Uterus (tissue), 3 donors: ENCODE measurements at regions not wholly inside any gene's neighbourhood (a gene's known extent, or its start where the extent isn't known, plus 50 kb on each side); places are given as distances from the start of the nearest gene placed in this dataset.
"Not testable (repeated sequence)": the region's sequence is repeated elsewhere in the genome, so short reads cannot be mapped to it uniquely, and the experiment has no call there.

ENCODE experiments used
- DNase-seq, 2 donors: peaks; one replicate each; pipeline ENCODE4 v3.0.0-alpha.2; 2019 to 2020
- H3K27ac ChIP-seq, 2 donors: fragments of 200-600 bp; sonication (generic); 1 replicate in 1 of 2; 2 replicates in 1 of 2; pipeline ENCODE4 v1.5.1; 2016 to 2018
- H3K27me3 ChIP-seq, 2 donors: fragments of 200-600 bp; sonication (generic); one replicate each; pipeline ENCODE4 v1.5.1; 2018 to 2019; ENCODE audit warnings: control low read depth in 1 of 2
- H3K36me3 ChIP-seq, 2 donors: fragments of 200-600 bp; sonication (generic); one replicate each; pipeline ENCODE4 v1.5.1; 2019; ENCODE audit warnings: control low read depth in 1 of 2
- H3K4me1 ChIP-seq, 2 donors: fragments of 200-600 bp; sonication (generic); one replicate each; pipeline ENCODE4 v1.5.1; 2018 to 2019; ENCODE audit warnings: control low read depth in 1 of 2
- H3K4me3 ChIP-seq, 2 donors: fragments of 200-600 bp; sonication (generic); 1 replicate in 1 of 2; 2 replicates in 1 of 2; pipeline ENCODE4 v1.5.1; 2018 to 2019; ENCODE audit warnings: mild to moderate bottlenecking in 1 of 2
- H3K9me3 ChIP-seq, 2 donors: fragments of 200-600 bp; sonication (generic); one replicate each; pipeline ENCODE4 v1.5.1; 2019; ENCODE audit warnings: control low read depth in 1 of 2
- POLR2A ChIP-seq, 2 donors: fragments of 450-650 bp; IDR thresholded peaks; one replicate each; pipeline ENCODE4 v1.6.1; 2016; ENCODE audit warnings: antibody characterized with exemption in 2 of 2, mild to moderate bottlenecking in 1 of 2, moderate library complexity in 1 of 2
- intact Hi-C: fragments of 100-400 bp; cut with DNase I; formaldehyde crosslinking; loops from one replicate; pipeline ENCODE4 v1.15.1; 2023; ENCODE audit warnings: low total_unique reads
- TF ChIP-seq, protein P1 (sequence below), 4 experiments: fragments of 200-600 bp in 2 of 4; fragments of 450-650 bp in 2 of 4; sonication (generic) in 2 of 4; IDR thresholded peaks; one replicate each; pipeline ENCODE4 v1.5.1; 2016 to 2019; ENCODE audit warnings: antibody characterized with exemption in 4 of 4, mild to moderate bottlenecking in 2 of 4, moderate library complexity in 1 of 4
- donor health status: DM: yes; HTN: yes; CAD: no.

DNA sequence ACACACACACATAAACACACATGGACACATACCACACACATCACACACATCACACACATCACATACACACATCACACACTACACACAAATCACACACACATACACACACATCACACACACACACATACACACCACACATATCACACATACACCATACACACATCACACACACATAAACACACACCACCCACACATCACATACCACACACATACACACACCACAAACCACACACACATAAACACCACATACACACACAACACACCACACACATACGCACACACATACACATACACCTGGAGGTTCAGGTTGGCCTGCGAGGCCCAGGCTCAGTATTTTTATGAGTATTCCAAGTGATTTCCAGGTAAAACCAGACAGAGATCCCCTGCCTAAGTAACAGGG lies 279.5 kb downstream of the FOXL1 start:
- no peaks in the 10 kb centered on the region for H3K27me3 ChIP-seq
- intact Hi-C loops, result no loop called here
- no peaks in the 10 kb centered on the region for H3K9me3 ChIP-seq
- no peak overlapping the region for H3K27ac ChIP-seq
- no peak for TF ChIP-seq POLR2A (IDR thresholded peaks at IDR 0.05)
- TF ChIP-seq, protein P1, sequence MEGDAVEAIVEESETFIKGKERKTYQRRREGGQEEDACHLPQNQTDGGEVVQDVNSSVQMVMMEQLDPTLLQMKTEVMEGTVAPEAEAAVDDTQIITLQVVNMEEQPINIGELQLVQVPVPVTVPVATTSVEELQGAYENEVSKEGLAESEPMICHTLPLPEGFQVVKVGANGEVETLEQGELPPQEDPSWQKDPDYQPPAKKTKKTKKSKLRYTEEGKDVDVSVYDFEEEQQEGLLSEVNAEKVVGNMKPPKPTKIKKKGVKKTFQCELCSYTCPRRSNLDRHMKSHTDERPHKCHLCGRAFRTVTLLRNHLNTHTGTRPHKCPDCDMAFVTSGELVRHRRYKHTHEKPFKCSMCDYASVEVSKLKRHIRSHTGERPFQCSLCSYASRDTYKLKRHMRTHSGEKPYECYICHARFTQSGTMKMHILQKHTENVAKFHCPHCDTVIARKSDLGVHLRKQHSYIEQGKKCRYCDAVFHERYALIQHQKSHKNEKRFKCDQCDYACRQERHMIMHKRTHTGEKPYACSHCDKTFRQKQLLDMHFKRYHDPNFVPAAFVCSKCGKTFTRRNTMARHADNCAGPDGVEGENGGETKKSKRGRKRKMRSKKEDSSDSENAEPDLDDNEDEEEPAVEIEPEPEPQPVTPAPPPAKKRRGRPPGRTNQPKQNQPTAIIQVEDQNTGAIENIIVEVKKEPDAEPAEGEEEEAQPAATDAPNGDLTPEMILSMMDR (IDR thresholded peaks at IDR 0.05), result no peak
- no peaks in the 10 kb centered on the region for H3K36me3 ChIP-seq
- H3K4me1 ChIP-seq, result no peaks in the 10 kb centered on the region
- H3K4me3 ChIP-seq, result no peak overlapping the region
- no peak for DNase-seq

GRCh38 chr16:86858501-86858900 lies 280.2 kb downstream of the FOXL1 start:
- Histone ChIP-seq H3K4me3 (no peak overlapping the region), H3K36me3 (no peaks in the 10 kb centered on the region), H3K27ac (no peak overlapping the region), H3K4me1 (no peaks in the 10 kb centered on the region), H3K27me3 (no peaks in the 10 kb centered on the region), H3K9me3 (no peaks in the 10 kb centered on the region)
- no peak for DNase-seq
- no peak for TF ChIP-seq POLR2A (IDR thresholded peaks at IDR 0.05)
- TF ChIP-seq, protein P1 (IDR thresholded peaks at IDR 0.05), result no peak
- intact Hi-C loops, result no loop called here

DNA sequence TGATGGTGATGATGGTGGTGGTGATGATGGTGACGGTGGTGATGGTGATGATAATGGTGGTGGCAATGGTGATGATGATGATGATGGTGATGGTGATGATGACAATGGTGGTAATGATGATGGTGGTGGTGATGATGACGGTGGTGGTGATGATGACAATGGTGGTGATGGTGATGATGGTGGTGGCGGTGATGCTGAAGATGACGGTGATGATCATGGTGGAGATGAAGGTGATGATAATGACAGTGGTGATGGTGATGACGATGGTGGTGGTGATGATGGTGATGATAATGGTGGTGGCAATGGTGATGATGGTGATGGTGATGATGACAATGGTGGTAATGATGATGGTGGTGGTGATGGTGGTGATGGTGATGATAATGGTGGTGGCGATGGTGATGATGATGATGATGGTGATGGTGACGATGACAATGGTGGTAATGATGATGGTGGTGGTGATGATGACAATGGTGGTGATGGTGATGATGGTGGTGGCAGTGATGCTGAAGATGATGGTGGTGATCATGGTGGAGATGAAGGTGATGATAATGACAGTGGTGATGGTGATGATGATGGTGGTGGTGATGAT lies 283.0 kb downstream of the FOXL1 start:
- H3K4me1 ChIP-seq, H3K27ac ChIP-seq, intact Hi-C loops, H3K9me3 ChIP-seq, H3K36me3 ChIP-seq, H3K27me3 ChIP-seq, DNase-seq, H3K4me3 ChIP-seq: not testable (repeated sequence)

DNA sequence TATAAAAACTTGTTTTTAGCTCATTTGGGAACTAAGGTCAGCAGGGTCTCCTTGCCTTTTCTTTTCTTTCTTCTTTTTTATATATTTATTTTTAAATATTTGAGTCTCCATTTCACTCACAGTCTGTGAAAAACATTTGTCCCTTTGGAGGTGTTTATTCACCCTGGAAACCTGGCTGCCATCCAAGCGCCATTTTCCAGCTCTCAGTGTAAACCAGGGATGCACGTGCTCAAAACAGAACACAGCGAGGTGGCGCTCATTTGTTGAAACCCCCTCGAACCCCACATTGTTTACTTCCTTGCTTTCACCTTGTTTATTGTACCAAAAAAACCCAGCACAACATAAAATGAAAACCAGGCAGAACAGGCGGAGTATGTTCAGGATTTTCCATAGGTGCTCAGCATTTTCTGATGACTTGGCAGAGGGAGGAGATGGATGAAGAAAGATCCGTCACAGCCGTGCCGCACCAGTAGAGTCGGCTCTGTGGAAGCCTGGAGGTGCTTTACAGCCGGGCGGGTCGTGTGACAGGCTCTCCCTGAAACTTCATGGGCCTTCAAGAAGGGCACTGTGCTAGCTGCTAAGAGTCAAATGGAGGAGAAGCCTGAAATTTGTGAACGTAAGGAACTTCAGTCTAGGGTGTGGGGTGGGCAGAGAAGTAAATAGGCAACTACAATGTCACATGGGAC lies 284.4 kb downstream of the FOXL1 start:
- intact Hi-C loops, result no loop called here
- no peak overlapping the region for H3K4me3 ChIP-seq
- TF ChIP-seq POLR2A (IDR thresholded peaks at IDR 0.05), result no peak
- TF ChIP-seq, protein P1 (IDR thresholded peaks at IDR 0.05), result no peak

GRCh38 chr16:86863609-86864008 lies 285.3 kb downstream of the FOXL1 start:
- Histone ChIP-seq H3K4me1 (no peaks in the 10 kb centered on the region), H3K4me3 (no peak overlapping the region), H3K27me3 (no peaks in the 10 kb centered on the region), H3K9me3 (no peaks in the 10 kb centered on the region), H3K27ac (no peak overlapping the region), H3K36me3 (no peaks in the 10 kb centered on the region)
- no peak for TF ChIP-seq POLR2A (IDR thresholded peaks at IDR 0.05)
- TF ChIP-seq, protein P1 (IDR thresholded peaks at IDR 0.05), result no peak
- intact Hi-C loops, result no loop called here
- no peak for DNase-seq

More for the DNA sequence above, 284.4 kb downstream of the FOXL1 start:
- no peaks in the 10 kb centered on the region for H3K9me3 ChIP-seq
- H3K27ac ChIP-seq, result no peak overlapping the region
- DNase-seq, result no peak
- no peaks in the 10 kb centered on the region for H3K36me3 ChIP-seq
- no peaks in the 10 kb centered on the region for H3K4me1 ChIP-seq
- no peaks in the 10 kb centered on the region for H3K27me3 ChIP-seq
